Endothelial cell (in vitro differentiated cells): ENCODE measurements at regions not wholly inside any gene's neighbourhood (a gene's known extent, or its start where the extent isn't known, plus 50 kb on each side); places are given as distances from the start of the nearest gene placed in this dataset.

Experiments
- DNase-seq: peaks from one replicate; pipeline ENCODE4 v3.0.0; 2021; ENCODE audit warnings: low spot score
- H3K27ac Mint-ChIP-seq: one replicate; pipeline ENCODE4 v1.8.0; 2021; ENCODE audit warnings: mixed read lengths, inconsistent platforms; ENCODE audit not compliant: unreplicated experiment
- H3K27me3 Mint-ChIP-seq: one replicate; pipeline ENCODE4 v1.8.0; 2021; ENCODE audit warnings: mild to moderate bottlenecking, moderate library complexity, mixed read lengths, inconsistent platforms; ENCODE audit not compliant: unreplicated experiment
- H3K36me3 Mint-ChIP-seq: one replicate; pipeline ENCODE4 v1.8.0; 2021; ENCODE audit warnings: mild to moderate bottlenecking, low read depth, mixed read lengths, inconsistent platforms; ENCODE audit not compliant: unreplicated experiment
- H3K4me1 Mint-ChIP-seq: one replicate; pipeline ENCODE4 v1.8.0; 2021; ENCODE audit warnings: mild to moderate bottlenecking, mixed read lengths, inconsistent platforms; ENCODE audit not compliant: unreplicated experiment
- H3K4me3 Mint-ChIP-seq: one replicate; pipeline ENCODE4 v1.8.0; 2021; ENCODE audit warnings: mild to moderate bottlenecking, mixed read lengths, inconsistent platforms; ENCODE audit not compliant: unreplicated experiment
- H3K9me3 Mint-ChIP-seq: one replicate; pipeline ENCODE4 v1.8.0; 2021; ENCODE audit warnings: mixed read lengths, inconsistent platforms; ENCODE audit not compliant: unreplicated experiment
- TF ChIP-seq, protein P1 (sequence below): fragments of 200-600 bp; sonication (generic); IDR thresholded peaks from one replicate; pipeline ENCODE4 v1.5.0; 2021; ENCODE audit warnings: antibody characterized with exemption; ENCODE audit not compliant: unreplicated experiment

DNA sequence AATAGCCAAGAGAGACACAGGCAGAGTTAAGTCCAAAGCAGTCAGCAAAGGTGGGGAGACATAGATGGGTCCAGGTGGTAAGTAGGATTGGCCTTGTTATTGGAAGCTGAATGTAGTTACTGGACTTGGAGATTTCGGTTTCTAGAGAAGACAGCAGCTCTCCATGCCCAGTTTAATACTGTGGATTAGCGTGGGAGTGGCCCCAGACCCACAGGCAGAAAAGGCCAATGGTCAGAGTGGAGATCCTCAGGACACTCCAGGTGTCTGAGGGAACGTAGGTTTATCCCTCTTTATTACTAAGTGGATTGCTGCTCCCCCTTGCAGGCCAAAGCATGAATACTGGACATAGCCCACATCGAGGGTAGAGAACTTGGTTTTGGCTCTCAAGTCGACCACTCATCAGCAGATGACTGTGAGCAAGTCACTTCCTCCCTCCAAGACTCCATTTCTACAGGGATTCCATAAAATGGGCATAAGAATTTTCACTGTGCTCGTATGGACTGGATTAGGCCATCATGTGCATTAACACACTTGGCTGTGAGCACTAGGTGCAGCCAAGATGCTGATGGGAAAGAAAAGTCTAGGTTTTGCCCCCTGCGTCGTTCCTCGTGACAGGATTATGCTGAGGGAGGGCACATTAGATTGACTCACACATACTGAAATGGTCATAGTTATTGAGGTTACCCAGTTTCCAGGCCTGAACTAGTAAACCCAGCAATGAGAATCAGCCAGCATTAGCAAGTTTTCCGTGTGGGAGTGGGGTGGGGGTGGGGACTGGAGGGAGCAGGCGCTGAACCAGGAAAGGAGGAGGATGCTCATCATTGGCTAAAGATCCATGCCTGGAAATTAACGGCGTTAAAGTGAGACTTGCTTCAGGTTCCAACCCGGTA lies 225.2 kb upstream of the TPRG1 start:
- Mint-ChIP-seq H3K4me3 (peak overlapping the region; percentile 15), H3K27ac (no peak overlapping the region), H3K27me3 (peaks cover 16% of the 10 kb centered on the region), H3K36me3 (peaks cover 13% of the 10 kb centered on the region), H3K4me1 (peaks cover 7% of the 10 kb centered on the region), H3K9me3 (no peaks in the 10 kb centered on the region)
- TF ChIP-seq, protein P1, sequence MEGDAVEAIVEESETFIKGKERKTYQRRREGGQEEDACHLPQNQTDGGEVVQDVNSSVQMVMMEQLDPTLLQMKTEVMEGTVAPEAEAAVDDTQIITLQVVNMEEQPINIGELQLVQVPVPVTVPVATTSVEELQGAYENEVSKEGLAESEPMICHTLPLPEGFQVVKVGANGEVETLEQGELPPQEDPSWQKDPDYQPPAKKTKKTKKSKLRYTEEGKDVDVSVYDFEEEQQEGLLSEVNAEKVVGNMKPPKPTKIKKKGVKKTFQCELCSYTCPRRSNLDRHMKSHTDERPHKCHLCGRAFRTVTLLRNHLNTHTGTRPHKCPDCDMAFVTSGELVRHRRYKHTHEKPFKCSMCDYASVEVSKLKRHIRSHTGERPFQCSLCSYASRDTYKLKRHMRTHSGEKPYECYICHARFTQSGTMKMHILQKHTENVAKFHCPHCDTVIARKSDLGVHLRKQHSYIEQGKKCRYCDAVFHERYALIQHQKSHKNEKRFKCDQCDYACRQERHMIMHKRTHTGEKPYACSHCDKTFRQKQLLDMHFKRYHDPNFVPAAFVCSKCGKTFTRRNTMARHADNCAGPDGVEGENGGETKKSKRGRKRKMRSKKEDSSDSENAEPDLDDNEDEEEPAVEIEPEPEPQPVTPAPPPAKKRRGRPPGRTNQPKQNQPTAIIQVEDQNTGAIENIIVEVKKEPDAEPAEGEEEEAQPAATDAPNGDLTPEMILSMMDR, result no peak
- no peak for DNase-seq

GRCh38 chr3:188947401-188948280 lies 224.1 kb upstream of the TPRG1 start:
- peaks cover 16% of the 10 kb centered on the region for H3K27me3 Mint-ChIP-seq
- DNase-seq, result peak; percentile 70
- peaks cover 7% of the 10 kb centered on the region for H3K4me1 Mint-ChIP-seq
- TF ChIP-seq, protein P1, result peak; percentile 30
- no peak overlapping the region for H3K27ac Mint-ChIP-seq
- peak overlapping the region; percentile 15 for H3K4me3 Mint-ChIP-seq
- no peaks in the 10 kb centered on the region for H3K9me3 Mint-ChIP-seq
- H3K36me3 Mint-ChIP-seq, result peaks cover 13% of the 10 kb centered on the region

GRCh38 chr3:188948281-188948996 lies 223.3 kb upstream of the TPRG1 start:
- TF ChIP-seq, protein P1, result no peak
- peaks cover 7% of the 10 kb centered on the region for H3K4me1 Mint-ChIP-seq
- H3K9me3 Mint-ChIP-seq, result no peaks in the 10 kb centered on the region
- H3K27ac Mint-ChIP-seq, result peak overlapping the region; percentile 39
- no peak for DNase-seq
- H3K27me3 Mint-ChIP-seq, result peaks cover 18% of the 10 kb centered on the region
- peak overlapping the region; percentile 45 for H3K4me3 Mint-ChIP-seq
- H3K36me3 Mint-ChIP-seq, result peaks cover 13% of the 10 kb centered on the region

GRCh38 chr3:188948997-188949389 lies 222.8 kb upstream of the TPRG1 start:
- H3K9me3 Mint-ChIP-seq, result no peaks in the 10 kb centered on the region
- TF ChIP-seq, protein P1, result no peak
- peaks cover 13% of the 10 kb centered on the region for H3K36me3 Mint-ChIP-seq
- no peak for DNase-seq
- H3K4me1 Mint-ChIP-seq, result peaks cover 7% of the 10 kb centered on the region
- H3K27ac Mint-ChIP-seq, result no peak overlapping the region
- peaks cover 17% of the 10 kb centered on the region for H3K27me3 Mint-ChIP-seq
- peak overlapping the region; percentile 45 for H3K4me3 Mint-ChIP-seq
